ENCODE measurements at regions not wholly inside any gene's neighbourhood (a gene's known extent, or its start where the extent isn't known, plus 50 kb on each side); places are given as distances from the start of the nearest gene placed in this dataset.
A peak's percentile ranks its signal among the peaks of the same experiment; 100 is the strongest.

DNA sequence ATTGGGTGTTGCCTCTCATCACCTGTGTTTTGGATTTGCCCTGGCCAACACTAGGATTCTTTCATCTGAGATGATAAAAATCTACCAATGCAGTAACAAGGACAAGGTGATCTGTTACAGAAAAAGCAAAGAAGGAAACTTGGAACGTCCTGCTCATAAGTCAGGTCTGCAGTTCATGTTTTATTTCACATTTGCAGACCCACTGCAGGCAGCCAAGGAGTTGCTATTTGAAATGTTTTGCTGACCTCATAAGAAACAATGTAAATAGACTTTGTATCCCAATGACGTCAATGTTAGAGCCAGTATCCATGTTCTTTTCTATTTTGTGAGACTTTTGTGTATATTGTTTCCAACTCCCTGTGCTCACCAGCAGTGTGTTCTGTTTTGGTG is 312.9 kb downstream of the DEPDC1B start:
- TF ChIP-seq, protein P1, sequence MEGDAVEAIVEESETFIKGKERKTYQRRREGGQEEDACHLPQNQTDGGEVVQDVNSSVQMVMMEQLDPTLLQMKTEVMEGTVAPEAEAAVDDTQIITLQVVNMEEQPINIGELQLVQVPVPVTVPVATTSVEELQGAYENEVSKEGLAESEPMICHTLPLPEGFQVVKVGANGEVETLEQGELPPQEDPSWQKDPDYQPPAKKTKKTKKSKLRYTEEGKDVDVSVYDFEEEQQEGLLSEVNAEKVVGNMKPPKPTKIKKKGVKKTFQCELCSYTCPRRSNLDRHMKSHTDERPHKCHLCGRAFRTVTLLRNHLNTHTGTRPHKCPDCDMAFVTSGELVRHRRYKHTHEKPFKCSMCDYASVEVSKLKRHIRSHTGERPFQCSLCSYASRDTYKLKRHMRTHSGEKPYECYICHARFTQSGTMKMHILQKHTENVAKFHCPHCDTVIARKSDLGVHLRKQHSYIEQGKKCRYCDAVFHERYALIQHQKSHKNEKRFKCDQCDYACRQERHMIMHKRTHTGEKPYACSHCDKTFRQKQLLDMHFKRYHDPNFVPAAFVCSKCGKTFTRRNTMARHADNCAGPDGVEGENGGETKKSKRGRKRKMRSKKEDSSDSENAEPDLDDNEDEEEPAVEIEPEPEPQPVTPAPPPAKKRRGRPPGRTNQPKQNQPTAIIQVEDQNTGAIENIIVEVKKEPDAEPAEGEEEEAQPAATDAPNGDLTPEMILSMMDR (conservative IDR thresholded peaks at IDR 0.05 in 1 of 2, IDR thresholded peaks at IDR 0.05 in 1 of 2; ENCODE audit: low read depth in 1 of 2, low read length in 2 of 2), result no peak
- TF ChIP-seq EZH2 (IDR thresholded peaks at IDR 0.05; ENCODE audit: low read length, missing control alignments), result no peak

DNA sequence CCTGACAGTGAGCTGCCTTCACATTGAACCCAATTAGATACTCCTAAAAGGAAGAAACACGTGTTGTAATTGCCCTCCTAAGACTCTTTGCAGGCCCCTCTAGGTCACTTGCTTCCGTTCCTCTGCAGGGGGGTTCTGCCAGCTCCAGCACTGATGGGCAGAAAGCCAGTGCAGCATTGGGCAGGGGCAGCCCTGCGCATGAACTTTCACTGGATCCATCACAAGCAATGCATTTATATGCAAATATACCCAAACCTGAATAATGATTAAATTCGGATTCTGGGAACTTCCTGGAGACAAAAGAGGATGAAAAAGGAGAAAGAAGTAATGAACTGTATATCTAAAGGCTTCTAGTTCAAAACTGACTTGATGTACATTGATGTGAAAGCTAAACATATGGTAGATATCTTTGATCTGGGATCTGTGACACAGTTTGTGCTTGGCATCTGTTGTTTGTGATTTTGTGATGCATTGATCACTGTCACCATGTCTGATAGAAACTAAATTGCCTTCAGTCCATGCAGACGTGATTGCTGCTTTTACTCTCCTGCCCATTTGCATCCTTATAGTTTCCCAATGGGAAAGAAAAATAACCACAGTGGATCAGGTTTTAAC is 313.4 kb downstream of the DEPDC1B start:
- TF ChIP-seq EZH2 (IDR thresholded peaks at IDR 0.05; ENCODE audit: low read length, missing control alignments), result no peak
- TF ChIP-seq, protein P1 (conservative IDR thresholded peaks at IDR 0.05 in 1 of 2, IDR thresholded peaks at IDR 0.05 in 1 of 2; ENCODE audit: low read depth in 1 of 2, low read length in 2 of 2), result no peak
- no peak overlapping the region for H3K4me3 ChIP-seq (replicated peaks in 1 of 4; ENCODE audit: control extremely low read depth in 1 of 4, insufficient read depth in 1 of 4, low read depth in 3 of 4, low read length in 4 of 4)

More for the DNA sequence above, 312.9 kb downstream of the DEPDC1B start:
- Histone ChIP-seq H3K9ac (ENCODE audit: insufficient read depth, low read length) (no peak overlapping the region), H3K36me3 (ENCODE audit: control insufficient read depth, insufficient read depth, low read length) (no peaks in the 10 kb centered on the region), H3K79me2 (ENCODE audit: control insufficient read depth, insufficient read depth, low read length) (no peaks in the 10 kb centered on the region), H3K27me3 (ENCODE audit: control insufficient read depth, insufficient read depth, low read length) (no peaks in the 10 kb centered on the region), H2AFZ (ENCODE audit: low read length) (no peak overlapping the region), H3K27ac (ENCODE audit: insufficient read depth, low read length) (no peak overlapping the region), H3K4me2 (ENCODE audit: extremely low read depth, insufficient read depth, low read length) (no peak overlapping the region), H3K4me3 (replicated peaks in 1 of 4; ENCODE audit: control extremely low read depth in 1 of 4, insufficient read depth in 1 of 4, low read depth in 3 of 4, low read length in 4 of 4) (no peak overlapping the region), H4K20me1 (ENCODE audit: control insufficient read depth, extremely low read depth, insufficient read depth, low read length) (no peaks in the 10 kb centered on the region), H3K4me1 (ENCODE audit: control insufficient read depth, extremely low read depth, insufficient read depth, low read length) (no peaks in the 10 kb centered on the region), H3K9me3 (ENCODE audit: control insufficient read depth, insufficient read depth, low read depth, low read length) (no peaks in the 10 kb centered on the region)
- peak in 1 of 2 donors; percentile 13 for DNase-seq (ENCODE audit: low read depth in 2 of 2)

DNA sequence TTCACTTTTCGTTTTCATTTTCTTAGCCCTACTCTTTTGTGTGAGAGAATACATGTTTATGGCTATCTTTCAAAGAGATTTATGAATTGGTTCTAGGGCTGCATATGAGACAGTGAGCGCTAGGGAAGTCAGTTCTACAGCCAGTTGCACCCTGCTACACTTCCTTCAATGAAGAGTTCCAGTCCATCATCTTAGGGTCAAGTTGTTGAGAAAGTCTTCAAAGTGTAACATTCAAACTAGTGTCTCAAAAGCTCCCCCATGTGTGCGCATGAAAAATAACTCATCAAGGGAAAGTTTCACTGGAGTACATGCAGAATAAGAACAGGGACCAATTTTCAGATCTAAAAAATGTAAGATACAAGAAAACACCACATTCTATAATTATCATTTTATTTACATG is 317.2 kb downstream of the DEPDC1B start:
- H2AFZ ChIP-seq (ENCODE audit: low read length), result no peak overlapping the region
- H4K20me1 ChIP-seq (ENCODE audit: control insufficient read depth, extremely low read depth, insufficient read depth, low read length), result no peaks in the 10 kb centered on the region
- no peak overlapping the region for H3K4me3 ChIP-seq (replicated peaks in 1 of 4; ENCODE audit: control extremely low read depth in 1 of 4, insufficient read depth in 1 of 4, low read depth in 3 of 4, low read length in 4 of 4)
- H3K36me3 ChIP-seq (ENCODE audit: control insufficient read depth, insufficient read depth, low read length), result no peaks in the 10 kb centered on the region
- H3K9ac ChIP-seq (ENCODE audit: insufficient read depth, low read length), result no peak overlapping the region
- peak; percentile 23 to 52 for DNase-seq (ENCODE audit: low read depth in 2 of 2)
- H3K27ac ChIP-seq (ENCODE audit: insufficient read depth, low read length), result no peak overlapping the region
- H3K79me2 ChIP-seq (ENCODE audit: control insufficient read depth, insufficient read depth, low read length), result no peaks in the 10 kb centered on the region
- no peaks in the 10 kb centered on the region for H3K27me3 ChIP-seq (ENCODE audit: control insufficient read depth, insufficient read depth, low read length)
- H3K9me3 ChIP-seq (ENCODE audit: control insufficient read depth, insufficient read depth, low read depth, low read length), result no peaks in the 10 kb centered on the region
- no peak overlapping the region for H3K4me2 ChIP-seq (ENCODE audit: extremely low read depth, insufficient read depth, low read length)
- TF ChIP-seq EZH2 (IDR thresholded peaks at IDR 0.05; ENCODE audit: low read length, missing control alignments), result no peak
- TF ChIP-seq, protein P1 (conservative IDR thresholded peaks at IDR 0.05 in 1 of 2, IDR thresholded peaks at IDR 0.05 in 1 of 2; ENCODE audit: low read depth in 1 of 2, low read length in 2 of 2), result peak; percentile 39 to 45
- no peaks in the 10 kb centered on the region for H3K4me1 ChIP-seq (ENCODE audit: control insufficient read depth, extremely low read depth, insufficient read depth, low read length)

More for the DNA sequence above, 313.4 kb downstream of the DEPDC1B start:
- Histone ChIP-seq H3K36me3 (ENCODE audit: control insufficient read depth, insufficient read depth, low read length) (no peaks in the 10 kb centered on the region), H3K9ac (ENCODE audit: insufficient read depth, low read length) (no peak overlapping the region), H3K27ac (ENCODE audit: insufficient read depth, low read length) (no peak overlapping the region), H3K4me1 (ENCODE audit: control insufficient read depth, extremely low read depth, insufficient read depth, low read length) (no peaks in the 10 kb centered on the region), H3K4me2 (ENCODE audit: extremely low read depth, insufficient read depth, low read length) (no peak overlapping the region), H2AFZ (ENCODE audit: low read length) (no peak overlapping the region), H3K27me3 (ENCODE audit: control insufficient read depth, insufficient read depth, low read length) (no peaks in the 10 kb centered on the region), H3K79me2 (ENCODE audit: control insufficient read depth, insufficient read depth, low read length) (no peaks in the 10 kb centered on the region), H4K20me1 (ENCODE audit: control insufficient read depth, extremely low read depth, insufficient read depth, low read length) (no peaks in the 10 kb centered on the region), H3K9me3 (ENCODE audit: control insufficient read depth, insufficient read depth, low read depth, low read length) (no peaks in the 10 kb centered on the region)
- DNase-seq (ENCODE audit: low read depth in 2 of 2), result no peak
